Esophagus mucosa (tissue), 1 donor: ENCODE measurements at regions not wholly inside any gene's neighbourhood (a gene's known extent, or its start where the extent isn't known, plus 50 kb on each side); places are given as distances from the start of the nearest gene placed in this dataset.

Experiments used
- ATAC-seq: fragments of 200-7000 bp; cut with Tn5 transposase; one replicate; pipeline ENCODE4 v1.9.1; 2020
- donor health status: DM: yes; HTN: yes; CAD: no.

GRCh38 chr10:128499956-128500355, 373.7 kb upstream of the MKI67 start:
- no peak for ATAC-seq

- no peak for ATAC-seq
Observed at GRCh38 chr10:128500642-128501041, 374.4 kb upstream of the MKI67 start.

- no peak for ATAC-seq
Observed at GRCh38 chr10:128505346-128505745, 379.1 kb upstream of the MKI67 start.

- ATAC-seq, result no peak
Observed at GRCh38 chr10:128506423-128506822, 380.2 kb upstream of the MKI67 start.

- ATAC-seq, result no peak
Observed at GRCh38 chr10:128507066-128507465, 380.8 kb upstream of the MKI67 start.

- no peak for ATAC-seq
Observed at GRCh38 chr10:128511284-128511683, 385.1 kb upstream of the MKI67 start.

GRCh38 chr10:128512767-128513166, 386.5 kb upstream of the MKI67 start:
- no peak for ATAC-seq

- no peak for ATAC-seq
Observed at GRCh38 chr10:128514536-128514935, 388.3 kb upstream of the MKI67 start.

- ATAC-seq, result no peak
Observed at GRCh38 chr10:128516180-128516579, 390.0 kb upstream of the MKI67 start.

- ATAC-seq, result no peak
Observed at GRCh38 chr10:128517167-128517566, 390.9 kb upstream of the MKI67 start.

GRCh38 chr10:128518000-128518399, 391.8 kb upstream of the MKI67 start:
- ATAC-seq, result no peak

- ATAC-seq, result peak; percentile 22
Observed at GRCh38 chr10:128519581-128519980, 393.4 kb upstream of the MKI67 start.

GRCh38 chr10:128520211-128520815, 394.1 kb upstream of the MKI67 start:
- ATAC-seq, result no peak

GRCh38 chr10:128522551-128523308, 396.5 kb upstream of the MKI67 start:
- ATAC-seq, result no peak

- no peak for ATAC-seq
Observed at GRCh38 chr10:128525444-128525843, 399.2 kb upstream of the MKI67 start.

- no peak for ATAC-seq
Observed at GRCh38 chr10:128525936-128526335, 399.7 kb upstream of the MKI67 start.

- no peak for ATAC-seq
Observed at GRCh38 chr10:128526791-128527375, 400.7 kb upstream of the MKI67 start.

- ATAC-seq, result no peak
Observed at GRCh38 chr10:128527711-128528110, 401.5 kb upstream of the MKI67 start.

GRCh38 chr10:128528167-128528566, 401.9 kb upstream of the MKI67 start:
- ATAC-seq, result no peak

- no peak for ATAC-seq
Observed at GRCh38 chr10:128528781-128529180, 402.6 kb upstream of the MKI67 start.

- ATAC-seq, result no peak
Observed at GRCh38 chr10:128529225-128529624, 403.0 kb upstream of the MKI67 start.

GRCh38 chr10:128530301-128530700, 404.1 kb upstream of the MKI67 start:
- ATAC-seq, result no peak

- no peak for ATAC-seq
Observed at GRCh38 chr10:128530946-128531345, 404.7 kb upstream of the MKI67 start.

- no peak for ATAC-seq
Observed at GRCh38 chr10:128534686-128535085, 408.5 kb upstream of the MKI67 start.
